ENCODE measurements at regions not wholly inside any gene's neighbourhood (a gene's known extent, or its start where the extent isn't known, plus 50 kb on each side); places are given as distances from the start of the nearest gene placed in this dataset.

- TF ChIP-seq USF1 (IDR thresholded peaks at IDR 0.05) (no peak), TCF12 (IDR thresholded peaks at IDR 0.05; ENCODE audit: low read depth) (no peak), TAF1 (IDR thresholded peaks at IDR 0.05; ENCODE audit: low read depth) (no peak), MAX (IDR thresholded peaks at IDR 0.05) (no peak), TEAD4 (IDR thresholded peaks at IDR 0.05) (no peak)
These were observed 213.3 kb downstream of the FAM76B start for GRCh38 chr11:95576146-95576845.

- TF ChIP-seq MAX (IDR thresholded peaks at IDR 0.05) (no peak), NFIC (IDR thresholded peaks at IDR 0.05) (no peak), CREB1 (IDR thresholded peaks at IDR 0.05; ENCODE audit: low read depth) (no peak), ZBTB7A (IDR thresholded peaks at IDR 0.05; ENCODE audit: low read depth) (no peak), TCF12 (IDR thresholded peaks at IDR 0.05; ENCODE audit: low read depth) (no peak)
These were observed 214.1 kb downstream of the FAM76B start for GRCh38 chr11:95575517-95575916.

GRCh38 chr11:95571718-95572260, 217.8 kb downstream of the FAM76B start:
- TF ChIP-seq FOXM1 (IDR thresholded peaks at IDR 0.05; ENCODE audit: borderline replicate concordance, low read depth): no peak
- TF ChIP-seq USF1 (IDR thresholded peaks at IDR 0.05): no peak
- no peak for TF ChIP-seq CREB1 (IDR thresholded peaks at IDR 0.05; ENCODE audit: low read depth)
- no peak for TF ChIP-seq EGR1 (IDR thresholded peaks at IDR 0.05)
- no peak for TF ChIP-seq NFIC (IDR thresholded peaks at IDR 0.05)

- TF ChIP-seq REST (IDR thresholded peaks at IDR 0.05; ENCODE audit: low read depth) (no peak), TEAD4 (IDR thresholded peaks at IDR 0.05) (no peak), YY1 (IDR thresholded peaks at IDR 0.05; ENCODE audit: low read depth) (no peak), ZBTB7A (IDR thresholded peaks at IDR 0.05; ENCODE audit: low read depth) (no peak), MAX (IDR thresholded peaks at IDR 0.05) (no peak), NFIC (IDR thresholded peaks at IDR 0.05) (no peak), CREB1 (IDR thresholded peaks at IDR 0.05; ENCODE audit: low read depth) (no peak), CEBPB (IDR thresholded peaks at IDR 0.05) (no peak), TAF1 (IDR thresholded peaks at IDR 0.05; ENCODE audit: low read depth) (no peak), USF1 (IDR thresholded peaks at IDR 0.05) (no peak), EGR1 (IDR thresholded peaks at IDR 0.05) (no peak), TCF12 (IDR thresholded peaks at IDR 0.05; ENCODE audit: low read depth) (no peak), EP300 (IDR thresholded peaks at IDR 0.05; ENCODE audit: borderline replicate concordance) (no peak), FOXM1 (IDR thresholded peaks at IDR 0.05; ENCODE audit: borderline replicate concordance, low read depth) (no peak), RAD21 (IDR thresholded peaks at IDR 0.05; ENCODE audit: low read depth) (no peak)
These were observed 218.7 kb downstream of the FAM76B start for GRCh38 chr11:95570845-95571244.

GRCh38 chr11:95569207-95569606, 220.4 kb downstream of the FAM76B start:
- TF ChIP-seq NFIC (IDR thresholded peaks at IDR 0.05) (no peak), EP300 (IDR thresholded peaks at IDR 0.05; ENCODE audit: borderline replicate concordance) (no peak), FOXM1 (IDR thresholded peaks at IDR 0.05; ENCODE audit: borderline replicate concordance, low read depth) (no peak), CEBPB (IDR thresholded peaks at IDR 0.05) (no peak), USF1 (IDR thresholded peaks at IDR 0.05) (no peak), MAX (IDR thresholded peaks at IDR 0.05) (no peak), RAD21 (IDR thresholded peaks at IDR 0.05; ENCODE audit: low read depth) (no peak), CREB1 (IDR thresholded peaks at IDR 0.05; ENCODE audit: low read depth) (no peak), TAF1 (IDR thresholded peaks at IDR 0.05; ENCODE audit: low read depth) (no peak), EGR1 (IDR thresholded peaks at IDR 0.05) (no peak), TCF12 (IDR thresholded peaks at IDR 0.05; ENCODE audit: low read depth) (no peak), ZBTB7A (IDR thresholded peaks at IDR 0.05; ENCODE audit: low read depth) (no peak), TEAD4 (IDR thresholded peaks at IDR 0.05) (no peak), REST (IDR thresholded peaks at IDR 0.05; ENCODE audit: low read depth) (no peak), YY1 (IDR thresholded peaks at IDR 0.05; ENCODE audit: low read depth) (no peak)
